ENCODE measurements at regions not wholly inside any gene's neighbourhood (a gene's known extent, or its start where the extent isn't known, plus 50 kb on each side); places are given as distances from the start of the nearest gene placed in this dataset.

- TF ChIP-seq CTCF (conservative IDR thresholded peaks at IDR 0.05; ENCODE audit: low read depth, low read length): no peak
- no peak for DNase-seq (ENCODE audit: low read depth)
- H3K4me3 ChIP-seq (ENCODE audit: low read depth, low read length): no peak overlapping the region
Observed at GRCh38 chr4:45578874-45579273, 545.0 kb downstream of the GABRG1 start.

DNA sequence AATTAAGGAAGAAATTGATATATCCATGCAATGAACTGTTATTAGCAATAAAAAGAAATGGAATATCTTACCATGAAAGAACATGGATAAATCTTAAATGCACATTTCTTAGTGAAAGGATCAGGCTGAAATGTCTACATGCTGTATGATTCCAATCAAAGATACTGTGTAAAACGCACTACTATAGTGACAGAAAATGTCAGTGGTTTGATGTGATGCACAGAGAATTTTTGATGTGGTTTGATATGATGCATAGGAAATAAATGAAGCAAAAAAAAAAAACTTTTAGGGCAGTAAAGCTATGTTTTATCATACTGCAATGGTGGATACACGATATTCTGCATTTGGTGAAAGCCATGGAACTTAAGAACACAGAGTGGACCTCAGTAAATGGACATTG, 547.6 kb downstream of the GABRG1 start:
- TF ChIP-seq CTCF (conservative IDR thresholded peaks at IDR 0.05; ENCODE audit: low read depth, low read length): no peak
- no peak overlapping the region for H3K4me3 ChIP-seq (ENCODE audit: low read depth, low read length)

GRCh38 chr4:45569619-45570018, 554.2 kb downstream of the GABRG1 start:
- H3K4me3 ChIP-seq (ENCODE audit: low read depth, low read length): no peak overlapping the region
- no peak for DNase-seq (ENCODE audit: low read depth)
- TF ChIP-seq CTCF (conservative IDR thresholded peaks at IDR 0.05; ENCODE audit: low read depth, low read length): no peak

More for the DNA sequence above, 547.6 kb downstream of the GABRG1 start:
- no peak for DNase-seq (ENCODE audit: low read depth)

DNA sequence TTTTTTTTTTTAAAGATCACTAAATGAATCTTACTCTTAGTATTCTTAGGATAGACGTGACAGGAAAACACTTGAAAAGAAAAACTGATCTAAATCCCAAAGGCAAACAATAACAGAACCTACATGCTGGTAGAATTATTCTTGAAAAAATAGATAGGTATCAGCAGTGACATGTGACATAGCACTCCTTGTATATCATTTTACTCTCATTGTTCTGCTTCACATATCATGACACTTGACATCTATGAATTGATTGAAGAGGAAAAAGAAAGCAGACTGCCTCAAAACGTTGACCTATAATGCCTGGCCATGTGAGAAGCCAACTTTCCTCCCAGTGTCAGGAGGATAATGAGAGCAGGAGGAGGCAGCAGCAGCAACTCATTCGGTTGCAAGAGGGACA, 555.2 kb downstream of the GABRG1 start:
- DNase-seq (ENCODE audit: low read depth): no peak
- no peak for TF ChIP-seq CTCF (conservative IDR thresholded peaks at IDR 0.05; ENCODE audit: low read depth, low read length)
- no peak overlapping the region for H3K4me3 ChIP-seq (ENCODE audit: low read depth, low read length)

- no peak for DNase-seq (ENCODE audit: low read depth)
- no peak for TF ChIP-seq CTCF (conservative IDR thresholded peaks at IDR 0.05; ENCODE audit: low read depth, low read length)
- no peak overlapping the region for H3K4me3 ChIP-seq (ENCODE audit: low read depth, low read length)
Observed at GRCh38 chr4:45566896-45567603, 556.8 kb downstream of the GABRG1 start.

GRCh38 chr4:45554423-45554822, 569.4 kb downstream of the GABRG1 start:
- no peak for TF ChIP-seq CTCF (conservative IDR thresholded peaks at IDR 0.05; ENCODE audit: low read depth, low read length)
- no peak for DNase-seq (ENCODE audit: low read depth)
- H3K4me3 ChIP-seq (ENCODE audit: low read depth, low read length): no peak overlapping the region

DNA sequence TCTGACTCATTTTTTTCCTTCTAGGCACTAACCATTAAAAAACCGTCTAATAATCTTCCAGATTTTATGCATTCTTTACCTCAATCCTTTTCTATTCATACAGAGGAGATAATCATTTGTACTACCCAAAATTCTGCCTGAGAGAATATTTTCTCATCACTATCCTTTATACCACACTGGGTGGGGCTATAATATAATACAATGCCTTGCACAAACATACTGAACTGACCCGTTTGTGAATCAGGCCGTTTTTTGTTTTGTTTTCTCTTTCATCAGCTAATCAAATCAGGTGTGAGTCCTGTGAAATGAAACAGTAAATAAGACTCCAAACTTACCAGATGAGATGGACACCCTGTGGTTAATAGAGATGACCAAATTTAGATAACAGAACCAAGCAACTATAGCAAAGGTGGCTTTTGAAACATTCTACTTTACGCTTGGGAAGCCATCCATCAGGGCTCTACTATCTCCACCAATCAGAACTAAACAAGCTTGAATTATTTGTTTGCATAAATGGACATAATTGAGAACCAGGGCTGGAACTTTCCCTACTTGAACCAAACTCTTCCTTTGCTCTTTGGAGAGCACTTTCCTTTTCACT, 573.0 kb downstream of the GABRG1 start:
- TF ChIP-seq CTCF (conservative IDR thresholded peaks at IDR 0.05; ENCODE audit: low read depth, low read length): peak; percentile 25
- H3K4me3 ChIP-seq (ENCODE audit: low read depth, low read length): no peak overlapping the region
- DNase-seq (ENCODE audit: low read depth): no peak

Measured in epithelial cell of proximal tubule (primary cell).